ENCODE measurements at regions not wholly inside any gene's neighbourhood (a gene's known extent, or its start where the extent isn't known, plus 50 kb on each side); places are given as distances from the start of the nearest gene placed in this dataset.
"Not testable (repeated sequence)": the region's sequence is repeated elsewhere in the genome, so short reads cannot be mapped to it uniquely, and the experiment has no call there.

DNA sequence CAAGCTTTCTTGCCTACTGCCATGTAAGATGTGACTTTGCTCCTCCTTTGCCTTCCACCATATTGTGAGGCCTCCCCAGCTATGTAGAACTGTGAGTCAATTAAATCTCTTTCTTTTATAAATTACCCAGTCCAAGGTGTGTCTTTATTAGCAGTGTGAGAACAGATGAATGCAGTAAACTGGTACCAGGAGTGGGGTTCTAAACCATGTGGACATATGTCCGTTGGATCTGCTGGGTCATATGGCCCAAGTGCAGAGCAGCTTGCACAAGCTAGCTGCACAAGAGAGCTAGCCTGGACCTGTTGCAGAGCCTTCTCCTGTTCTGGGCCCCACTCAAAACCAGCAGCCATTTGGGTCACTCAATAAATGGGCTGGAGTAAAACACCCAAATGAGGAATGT lies 177.1 kb downstream of the HIPK3 start:
- Histone ChIP-seq H3K79me2 (ENCODE audit: control insufficient read depth, insufficient read depth, low read length) (peaks cover 16% of the 10 kb centered on the region), H3K36me3 (ENCODE audit: control insufficient read depth in 2 of 2, extremely low read depth in 1 of 2, insufficient read depth in 2 of 2, low read length in 2 of 2) (no peaks in the 10 kb centered on the region), H3K4me1 (ENCODE audit: control insufficient read depth, extremely low read depth, insufficient read depth, low read length) (no peaks in the 10 kb centered on the region), H3K27me3 (ENCODE audit: control insufficient read depth in 2 of 2, insufficient read depth in 2 of 2, low read length in 2 of 2) (no peaks in the 10 kb centered on the region), H4K20me1 (replicated peaks; ENCODE audit: control insufficient read depth, extremely low read depth, insufficient read depth, low read length) (no peaks in the 10 kb centered on the region), H3K9ac (replicated peaks; ENCODE audit: extremely low read depth, insufficient read depth, low read length) (no peak overlapping the region), H3K4me3 (replicated peaks in 1 of 3; ENCODE audit: insufficient read depth in 1 of 3, low read depth in 1 of 3, low read length in 3 of 3) (no peak overlapping the region), H3K4me2 (ENCODE audit: insufficient read depth, low read length) (no peak overlapping the region), H2AFZ (ENCODE audit: low read depth, low read length) (no peak overlapping the region), H3K9me3 (replicated peaks; ENCODE audit: control insufficient read depth, insufficient read depth, low read length) (no peaks in the 10 kb centered on the region), H3K9me1 (replicated peaks; ENCODE audit: control insufficient read depth, extremely low read depth, insufficient read depth, low read length) (no peaks in the 10 kb centered on the region), H3K27ac (ENCODE audit: insufficient read depth, low read depth, low read length) (no peak overlapping the region)
- no peak for DNase-seq (ENCODE audit: low read depth, low spot score)
- TF ChIP-seq, protein P1, sequence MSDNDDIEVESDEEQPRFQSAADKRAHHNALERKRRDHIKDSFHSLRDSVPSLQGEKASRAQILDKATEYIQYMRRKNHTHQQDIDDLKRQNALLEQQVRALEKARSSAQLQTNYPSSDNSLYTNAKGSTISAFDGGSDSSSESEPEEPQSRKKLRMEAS (IDR thresholded peaks at IDR 0.05; ENCODE audit: insufficient read depth, insufficient read length): no peak
- TF ChIP-seq GATA2 (IDR thresholded peaks at IDR 0.05; ENCODE audit: insufficient read depth, insufficient read length, low read depth, low read length) (no peak), JUN (IDR thresholded peaks at IDR 0.05; ENCODE audit: borderline replicate concordance, insufficient read depth, insufficient read length, low read depth) (no peak), FOS (IDR thresholded peaks at IDR 0.05; ENCODE audit: borderline replicate concordance, insufficient read depth, low read length) (no peak), MYC (IDR thresholded peaks at IDR 0.05; ENCODE audit: low read depth, low read length) (no peak), EZH2 (IDR thresholded peaks at IDR 0.05; ENCODE audit: borderline replicate concordance, low read depth, low read length, severe bottlenecking) (no peak)
- intact Hi-C loops (cut with micrococcal nuclease): no loop called here
- no TSS peak for BruUV-seq (replicated peaks)
- CTCF ChIA-PET: no interaction called here
- POLR2A ChIA-PET: no interaction called here
- FAIRE-seq: no peak
- dilution Hi-C loops (cut with MboI; ENCODE audit: extremely low pct_ligation_motif_present, low sequenced_read_pairs): no loop called here

DNA sequence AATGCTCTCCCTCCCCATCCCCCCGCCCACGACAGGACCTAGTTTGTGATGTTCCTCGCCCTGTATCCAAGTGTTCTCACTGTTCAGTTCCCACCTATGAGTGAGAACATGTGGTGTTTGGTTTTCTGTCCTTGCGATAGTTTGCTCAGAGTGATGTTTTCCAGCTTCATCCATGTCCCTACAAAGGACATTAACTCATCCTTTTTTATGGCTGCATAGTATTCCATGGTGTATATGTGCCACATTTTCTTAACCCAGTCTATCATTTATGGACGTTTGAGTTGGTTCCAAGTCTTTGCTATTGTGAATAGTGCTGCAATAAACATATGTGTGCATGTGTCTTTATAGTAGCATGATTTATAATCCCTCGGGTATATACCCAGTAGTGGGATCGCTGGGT lies 171.3 kb downstream of the HIPK3 start:
- H3K36me3 ChIP-seq (ENCODE audit: control insufficient read depth in 2 of 2, extremely low read depth in 1 of 2, insufficient read depth in 2 of 2, low read length in 2 of 2); H3K4me2 ChIP-seq (ENCODE audit: insufficient read depth, low read length); H3K9me3 ChIP-seq (replicated peaks; ENCODE audit: control insufficient read depth, insufficient read depth, low read length); intact Hi-C loops (cut with micrococcal nuclease); H3K27ac ChIP-seq (ENCODE audit: insufficient read depth, low read depth, low read length); H3K4me3 ChIP-seq (replicated peaks in 1 of 3; ENCODE audit: insufficient read depth in 1 of 3, low read depth in 1 of 3, low read length in 3 of 3); H3K4me1 ChIP-seq (ENCODE audit: control insufficient read depth, extremely low read depth, insufficient read depth, low read length); dilution Hi-C loops (cut with MboI; ENCODE audit: extremely low pct_ligation_motif_present, low sequenced_read_pairs); H3K9me1 ChIP-seq (replicated peaks; ENCODE audit: control insufficient read depth, extremely low read depth, insufficient read depth, low read length); H2AFZ ChIP-seq (ENCODE audit: low read depth, low read length); CTCF ChIA-PET; H4K20me1 ChIP-seq (replicated peaks; ENCODE audit: control insufficient read depth, extremely low read depth, insufficient read depth, low read length); H3K9ac ChIP-seq (replicated peaks; ENCODE audit: extremely low read depth, insufficient read depth, low read length); H3K27me3 ChIP-seq (ENCODE audit: control insufficient read depth in 2 of 2, insufficient read depth in 2 of 2, low read length in 2 of 2); BruUV-seq (replicated peaks); DNase-seq (ENCODE audit: low read depth, low spot score); POLR2A ChIA-PET; FAIRE-seq: not testable (repeated sequence)
- H3K79me2 ChIP-seq (ENCODE audit: control insufficient read depth, insufficient read depth, low read length): peaks cover 31% of the 10 kb centered on the region
